Epithelial cell of esophagus (primary cell): ENCODE measurements at regions not wholly inside any gene's neighbourhood (a gene's known extent, or its start where the extent isn't known, plus 50 kb on each side); places are given as distances from the start of the nearest gene placed in this dataset.

Experiments used
- DNase-seq: peaks from one replicate; pipeline ENCODE4 v3.0.0; 2010; ENCODE audit warnings: low read depth
- H3K4me3 ChIP-seq: 2 replicates; pipeline ENCODE4 v1.5.1; 2011; ENCODE audit warnings: mild to moderate bottlenecking, low read length, control low read depth
- TF ChIP-seq, protein P1 (sequence below): IDR thresholded peaks from 2 replicates; pipeline ENCODE4 v1.5.1; 2011; ENCODE audit warnings: low read depth, mild to moderate bottlenecking, low read length, control low read depth, inconsistent platforms; ENCODE audit not compliant: insufficient read depth; ENCODE audit errors: missing control alignments

DNA sequence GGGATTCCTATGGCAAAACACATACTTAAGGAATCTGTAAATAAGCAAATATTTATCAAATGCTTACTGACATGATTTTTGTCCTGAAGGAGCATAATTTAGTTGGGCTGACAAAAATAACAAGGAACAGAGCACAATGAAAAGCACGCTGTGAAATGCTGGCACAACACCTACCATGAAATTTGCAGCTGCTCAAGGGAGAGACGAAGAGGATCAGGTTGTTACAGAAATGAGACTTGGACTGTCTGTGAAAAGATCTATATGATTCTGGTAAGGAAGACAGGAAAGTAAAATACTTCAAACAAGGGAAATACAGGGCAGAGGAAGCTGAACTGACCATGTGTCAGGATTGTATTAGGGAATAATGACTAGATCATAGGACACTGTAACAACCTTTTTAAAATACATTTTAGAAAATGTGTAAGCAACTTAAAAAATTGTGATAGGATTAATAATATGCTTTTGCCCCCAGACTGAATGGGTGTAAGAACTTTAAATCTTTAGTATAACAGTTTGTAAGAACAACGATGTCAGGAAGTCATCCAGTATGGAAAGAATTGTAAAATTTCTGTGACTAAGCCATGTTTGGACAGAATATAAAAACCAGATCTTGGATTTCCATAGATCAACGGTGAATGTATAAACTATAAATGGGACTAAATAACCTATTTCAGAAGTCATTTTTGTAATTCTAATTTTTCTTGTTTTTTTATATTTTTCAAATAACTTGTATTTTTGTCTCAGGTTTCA is 1556.0 kb downstream of the EFNB2 start:
- no peak overlapping the region for H3K4me3 ChIP-seq
- no peak for DNase-seq
- TF ChIP-seq, protein P1, sequence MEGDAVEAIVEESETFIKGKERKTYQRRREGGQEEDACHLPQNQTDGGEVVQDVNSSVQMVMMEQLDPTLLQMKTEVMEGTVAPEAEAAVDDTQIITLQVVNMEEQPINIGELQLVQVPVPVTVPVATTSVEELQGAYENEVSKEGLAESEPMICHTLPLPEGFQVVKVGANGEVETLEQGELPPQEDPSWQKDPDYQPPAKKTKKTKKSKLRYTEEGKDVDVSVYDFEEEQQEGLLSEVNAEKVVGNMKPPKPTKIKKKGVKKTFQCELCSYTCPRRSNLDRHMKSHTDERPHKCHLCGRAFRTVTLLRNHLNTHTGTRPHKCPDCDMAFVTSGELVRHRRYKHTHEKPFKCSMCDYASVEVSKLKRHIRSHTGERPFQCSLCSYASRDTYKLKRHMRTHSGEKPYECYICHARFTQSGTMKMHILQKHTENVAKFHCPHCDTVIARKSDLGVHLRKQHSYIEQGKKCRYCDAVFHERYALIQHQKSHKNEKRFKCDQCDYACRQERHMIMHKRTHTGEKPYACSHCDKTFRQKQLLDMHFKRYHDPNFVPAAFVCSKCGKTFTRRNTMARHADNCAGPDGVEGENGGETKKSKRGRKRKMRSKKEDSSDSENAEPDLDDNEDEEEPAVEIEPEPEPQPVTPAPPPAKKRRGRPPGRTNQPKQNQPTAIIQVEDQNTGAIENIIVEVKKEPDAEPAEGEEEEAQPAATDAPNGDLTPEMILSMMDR, result no peak

DNA sequence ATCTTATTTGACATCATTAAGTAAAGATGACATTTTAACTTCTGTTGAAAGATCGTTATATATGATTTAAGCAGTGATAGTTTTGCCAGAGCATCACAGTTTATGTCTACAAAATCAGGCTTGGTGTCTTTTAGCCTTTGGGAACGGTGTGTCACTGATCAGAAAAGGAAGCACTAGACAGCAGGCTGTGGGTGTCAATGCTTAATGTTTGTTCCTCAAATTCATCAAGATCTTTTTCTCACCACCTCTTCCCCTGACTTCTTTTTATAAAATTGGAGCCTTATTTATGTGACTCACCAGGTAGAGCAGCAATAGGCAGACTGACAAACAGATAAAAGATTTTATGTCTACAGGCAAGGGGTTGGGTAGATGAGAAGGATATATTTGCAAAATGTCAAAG is 1558.5 kb downstream of the EFNB2 start:
- TF ChIP-seq, protein P1, result no peak
- H3K4me3 ChIP-seq, result no peak overlapping the region
- no peak for DNase-seq

DNA sequence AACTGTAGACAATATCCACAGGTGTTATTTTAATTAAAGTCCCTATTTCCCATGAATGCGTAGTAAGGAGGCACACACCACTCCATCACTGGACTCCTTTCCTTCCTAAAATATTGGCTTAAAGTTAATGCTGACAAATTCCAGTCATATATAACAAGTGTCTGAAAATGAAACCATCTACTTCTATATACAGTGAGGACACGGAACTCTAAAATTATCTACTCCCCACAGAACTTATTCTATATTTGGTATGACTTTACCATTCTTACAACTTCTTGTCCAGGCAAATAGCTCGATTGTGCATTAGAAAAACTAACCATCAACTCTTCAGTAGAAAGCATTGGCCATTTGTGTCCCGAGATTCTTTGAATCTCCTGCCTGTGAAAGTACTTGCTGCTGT is 1560.2 kb downstream of the EFNB2 start:
- no peak for DNase-seq

DNA sequence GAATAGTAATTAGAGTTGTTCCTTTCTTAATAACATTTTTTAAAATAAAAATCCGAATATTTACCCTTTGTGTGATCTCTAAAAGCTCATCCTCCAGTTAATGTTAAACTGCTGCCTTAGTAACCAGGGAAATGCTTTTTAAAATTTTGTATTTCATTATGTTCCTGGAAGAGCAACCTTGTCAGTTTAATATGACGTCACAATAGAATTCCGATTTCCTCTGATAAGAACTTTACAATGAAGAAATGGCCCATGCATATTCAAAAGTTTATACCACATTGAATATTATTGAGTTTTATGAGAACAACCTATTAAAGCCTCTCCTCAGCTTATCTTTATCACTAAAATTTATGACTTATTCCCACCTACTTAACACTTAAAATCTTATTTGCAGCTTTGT is 1566.6 kb downstream of the EFNB2 start:
- TF ChIP-seq, protein P1, result no peak

More for the DNA sequence above, 1560.2 kb downstream of the EFNB2 start:
- TF ChIP-seq, protein P1, result no peak
- no peak overlapping the region for H3K4me3 ChIP-seq

DNA sequence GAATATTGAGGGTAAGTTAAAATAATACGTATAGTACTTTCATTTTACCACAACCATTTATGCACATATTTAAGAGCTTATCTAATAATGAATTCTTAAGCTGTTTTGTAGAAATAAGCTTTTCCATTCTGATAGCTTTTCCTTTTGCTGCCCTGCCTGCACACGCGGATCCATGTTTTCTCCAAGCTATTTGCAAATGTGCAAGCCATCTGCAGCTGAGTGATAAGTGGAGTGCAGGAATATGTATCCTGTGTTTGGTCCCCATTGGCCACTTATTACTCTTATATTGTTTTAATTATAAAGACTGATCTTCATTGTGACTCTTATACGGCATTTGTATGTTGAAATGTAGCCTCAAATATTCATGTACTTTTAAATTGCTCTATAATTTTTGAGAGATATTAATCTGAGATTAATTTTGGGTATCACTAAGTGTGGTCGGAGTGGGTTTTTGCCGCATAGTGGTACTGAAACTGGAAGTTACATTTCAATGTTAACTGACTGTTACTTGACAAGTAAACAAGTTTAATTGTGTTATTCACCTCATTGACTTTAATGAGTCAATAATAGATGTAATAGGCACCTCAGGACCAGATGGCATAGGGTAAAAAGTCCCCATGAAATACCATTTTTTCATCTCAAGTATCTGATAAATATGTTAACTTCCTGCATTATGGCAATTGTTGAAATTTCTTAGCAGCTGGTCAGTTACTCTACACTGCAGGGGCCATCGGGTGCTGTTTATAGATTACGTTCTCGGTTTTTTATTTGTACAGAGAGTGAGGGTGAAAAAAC is 1567.4 kb downstream of the EFNB2 start:
- no peak overlapping the region for H3K4me3 ChIP-seq
- TF ChIP-seq, protein P1, result no peak

More for the DNA sequence above, 1566.6 kb downstream of the EFNB2 start:
- H3K4me3 ChIP-seq, result no peak overlapping the region
- DNase-seq, result no peak

DNA sequence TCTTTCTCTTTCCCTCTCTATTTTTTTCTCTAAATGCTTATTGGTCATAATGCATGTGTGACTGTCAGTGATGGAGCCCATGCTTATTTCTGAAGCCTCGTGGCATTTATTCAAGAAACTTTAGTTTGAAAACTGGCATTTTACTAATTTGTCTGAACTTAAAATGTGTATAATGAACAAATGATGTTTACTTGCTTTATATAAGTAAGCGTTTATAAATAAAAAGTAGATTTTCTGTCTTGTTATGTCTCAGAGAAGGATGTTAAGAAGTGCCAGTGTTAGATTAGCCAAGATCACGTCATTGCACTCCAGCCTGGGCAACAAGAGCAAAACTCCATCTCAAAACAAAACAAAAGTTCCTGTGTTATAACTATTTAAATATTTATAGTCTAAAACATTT is 1568.1 kb downstream of the EFNB2 start:
- no peak overlapping the region for H3K4me3 ChIP-seq
- no peak for DNase-seq
- TF ChIP-seq, protein P1, result no peak

More for the DNA sequence above, 1567.4 kb downstream of the EFNB2 start:
- no peak for DNase-seq
